ENCODE measurements at regions not wholly inside any gene's neighbourhood (a gene's known extent, or its start where the extent isn't known, plus 50 kb on each side); places are given as distances from the start of the nearest gene placed in this dataset.
"Not testable (repeated sequence)": the region's sequence is repeated elsewhere in the genome, so short reads cannot be mapped to it uniquely, and the experiment has no call there.

DNA sequence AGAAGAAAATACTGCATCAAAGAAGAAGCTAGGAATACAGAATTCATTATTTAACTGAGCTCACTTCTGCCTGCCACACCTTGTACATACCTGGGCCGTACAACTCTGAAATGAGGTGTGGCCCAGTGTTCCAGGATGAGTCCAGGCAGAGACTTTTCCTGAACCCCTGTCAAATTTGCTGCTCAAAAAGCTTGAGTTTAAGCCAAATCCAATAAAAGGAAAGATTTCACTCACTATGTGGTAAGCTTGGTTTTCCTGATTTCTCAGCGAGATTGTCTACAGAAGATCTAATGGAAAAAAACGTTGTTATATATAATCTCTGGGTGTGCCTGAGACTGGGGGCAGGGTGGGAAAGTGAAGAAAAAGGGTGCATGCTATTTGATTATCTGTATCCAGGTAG, 72.1 kb upstream of the EGFR start:
- no peak for DNase-seq
- H3K36me3 ChIP-seq = no peaks in the 10 kb centered on the region
- H3K9me3 ChIP-seq = no peaks in the 10 kb centered on the region
- H3K27me3 ChIP-seq = no peaks in the 10 kb centered on the region
- TF ChIP-seq, protein P1, sequence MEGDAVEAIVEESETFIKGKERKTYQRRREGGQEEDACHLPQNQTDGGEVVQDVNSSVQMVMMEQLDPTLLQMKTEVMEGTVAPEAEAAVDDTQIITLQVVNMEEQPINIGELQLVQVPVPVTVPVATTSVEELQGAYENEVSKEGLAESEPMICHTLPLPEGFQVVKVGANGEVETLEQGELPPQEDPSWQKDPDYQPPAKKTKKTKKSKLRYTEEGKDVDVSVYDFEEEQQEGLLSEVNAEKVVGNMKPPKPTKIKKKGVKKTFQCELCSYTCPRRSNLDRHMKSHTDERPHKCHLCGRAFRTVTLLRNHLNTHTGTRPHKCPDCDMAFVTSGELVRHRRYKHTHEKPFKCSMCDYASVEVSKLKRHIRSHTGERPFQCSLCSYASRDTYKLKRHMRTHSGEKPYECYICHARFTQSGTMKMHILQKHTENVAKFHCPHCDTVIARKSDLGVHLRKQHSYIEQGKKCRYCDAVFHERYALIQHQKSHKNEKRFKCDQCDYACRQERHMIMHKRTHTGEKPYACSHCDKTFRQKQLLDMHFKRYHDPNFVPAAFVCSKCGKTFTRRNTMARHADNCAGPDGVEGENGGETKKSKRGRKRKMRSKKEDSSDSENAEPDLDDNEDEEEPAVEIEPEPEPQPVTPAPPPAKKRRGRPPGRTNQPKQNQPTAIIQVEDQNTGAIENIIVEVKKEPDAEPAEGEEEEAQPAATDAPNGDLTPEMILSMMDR (IDR thresholded peaks at IDR 0.05; ENCODE audit: low read depth, low read length) = no peak
- no peak overlapping the region for H3K4me3 ChIP-seq (ENCODE audit: low read depth, low read length)
- no peaks in the 10 kb centered on the region for H3K4me1 ChIP-seq

DNA sequence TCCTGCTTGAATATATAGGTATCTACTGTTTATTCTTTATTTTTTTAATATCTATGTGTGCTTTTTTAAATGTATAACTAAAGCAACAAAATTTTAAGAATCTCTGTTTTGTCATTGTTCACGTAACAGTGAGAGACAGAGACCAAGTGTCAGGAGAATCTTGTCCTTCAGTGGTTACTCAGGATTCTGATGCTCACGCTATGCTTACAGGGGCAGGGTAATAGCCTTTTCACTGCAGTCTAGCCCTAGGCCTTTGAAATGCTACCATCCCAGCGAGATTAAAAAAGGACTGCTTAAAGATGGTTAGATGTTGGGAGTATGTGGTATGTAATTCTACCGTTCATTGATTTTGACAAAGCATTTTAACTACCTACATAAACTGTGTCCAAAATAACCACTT, 71.6 kb upstream of the EGFR start:
- Histone ChIP-seq H3K36me3 (no peaks in the 10 kb centered on the region), H3K4me1 (no peaks in the 10 kb centered on the region), H3K9me3 (no peaks in the 10 kb centered on the region), H3K4me3 (ENCODE audit: low read depth, low read length) (no peak overlapping the region), H3K27me3 (no peaks in the 10 kb centered on the region)
- TF ChIP-seq, protein P1 (IDR thresholded peaks at IDR 0.05; ENCODE audit: low read depth, low read length) = no peak
- no peak for DNase-seq

DNA sequence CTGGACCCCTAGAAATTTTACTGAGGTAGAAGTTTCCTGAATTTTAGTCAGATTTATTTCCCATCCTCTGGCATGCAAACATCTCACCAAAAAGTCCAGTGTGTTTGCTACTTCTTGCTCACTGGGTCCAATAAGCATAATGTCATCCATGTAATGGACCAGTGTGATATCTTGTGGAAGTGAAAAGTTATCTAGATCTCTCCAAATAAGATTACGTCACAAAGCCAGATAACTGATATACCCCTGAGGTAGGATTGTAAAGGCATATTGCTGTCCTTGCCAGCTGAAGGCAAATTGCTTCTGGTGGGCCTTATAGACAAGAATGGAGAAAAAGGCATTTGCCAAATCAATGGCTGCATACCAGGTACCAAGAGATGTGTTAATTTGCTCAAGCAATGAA, 69.3 kb upstream of the EGFR start:
- H3K9me3 ChIP-seq; H3K4me3 ChIP-seq (ENCODE audit: low read depth, low read length); H3K27me3 ChIP-seq; H3K36me3 ChIP-seq; DNase-seq; H3K4me1 ChIP-seq: not testable (repeated sequence)

DNA sequence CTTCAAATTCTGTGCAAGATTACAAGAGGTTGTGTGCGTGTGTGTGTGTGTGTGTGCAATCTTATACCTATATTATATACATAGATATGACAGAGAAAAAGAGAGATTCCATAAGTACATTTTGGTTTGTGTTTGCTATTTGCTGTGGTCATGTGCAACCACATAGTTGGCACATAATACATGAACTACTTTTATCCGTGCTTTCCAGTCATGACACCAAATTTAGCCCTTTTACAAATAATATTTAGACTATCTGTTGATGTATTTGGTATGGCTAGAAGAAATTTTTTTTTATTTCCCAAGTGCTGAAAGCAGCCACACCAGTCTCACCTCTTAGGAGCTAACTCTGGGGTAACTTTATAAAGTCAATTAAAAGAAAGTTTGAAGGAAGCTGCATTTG, 63.5 kb upstream of the EGFR start:
- TF ChIP-seq, protein P1 (IDR thresholded peaks at IDR 0.05; ENCODE audit: low read depth, low read length) = no peak
- Histone ChIP-seq H3K4me1 (no peaks in the 10 kb centered on the region), H3K27me3 (no peaks in the 10 kb centered on the region), H3K36me3 (no peaks in the 10 kb centered on the region), H3K9me3 (no peaks in the 10 kb centered on the region), H3K4me3 (ENCODE audit: low read depth, low read length) (no peak overlapping the region)
- no peak for DNase-seq

DNA sequence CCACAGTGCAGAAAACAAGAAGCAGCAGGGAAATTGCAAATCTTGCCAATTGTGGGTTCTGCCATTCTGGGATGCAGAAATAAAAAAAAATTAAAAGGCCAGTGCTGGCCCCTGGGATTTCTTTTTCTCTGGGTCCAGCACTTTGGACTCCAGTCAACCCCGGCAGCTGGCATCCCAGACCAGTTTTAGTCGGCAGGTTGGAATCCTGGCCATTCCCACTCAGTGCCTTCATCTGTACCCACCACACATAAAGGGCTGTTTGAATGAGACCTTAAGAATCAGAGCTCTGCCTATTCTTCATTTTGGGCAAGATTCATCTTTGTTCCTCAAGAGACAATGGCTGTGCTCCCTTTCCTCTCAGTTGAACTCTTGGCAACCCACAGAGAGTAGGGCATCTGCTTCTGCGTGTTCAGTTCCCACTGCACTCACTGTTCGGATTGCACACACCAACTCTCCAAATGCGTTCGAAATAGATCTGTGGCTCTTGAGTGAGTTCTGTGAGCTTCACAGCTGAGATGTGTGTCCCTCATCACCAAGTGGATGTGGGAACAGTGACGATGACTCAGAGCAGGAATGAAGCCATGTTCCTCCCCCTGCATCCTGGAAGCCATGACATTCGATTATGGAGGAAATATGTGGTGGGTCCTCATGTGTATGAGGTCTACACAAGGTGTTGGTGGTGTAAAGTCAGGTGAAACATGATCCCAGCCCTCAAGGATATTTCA, 63.0 kb upstream of the EGFR start:
- DNase-seq = no peak
- TF ChIP-seq, protein P1 (IDR thresholded peaks at IDR 0.05; ENCODE audit: low read depth, low read length) = no peak
- H3K4me1 ChIP-seq = no peaks in the 10 kb centered on the region; the same call in 1 of the 2 replicates
- H3K36me3 ChIP-seq = no peaks in the 10 kb centered on the region
- H3K4me3 ChIP-seq (ENCODE audit: low read depth, low read length) = no peak overlapping the region
- no peaks in the 10 kb centered on the region for H3K27me3 ChIP-seq
- no peaks in the 10 kb centered on the region for H3K9me3 ChIP-seq

DNA sequence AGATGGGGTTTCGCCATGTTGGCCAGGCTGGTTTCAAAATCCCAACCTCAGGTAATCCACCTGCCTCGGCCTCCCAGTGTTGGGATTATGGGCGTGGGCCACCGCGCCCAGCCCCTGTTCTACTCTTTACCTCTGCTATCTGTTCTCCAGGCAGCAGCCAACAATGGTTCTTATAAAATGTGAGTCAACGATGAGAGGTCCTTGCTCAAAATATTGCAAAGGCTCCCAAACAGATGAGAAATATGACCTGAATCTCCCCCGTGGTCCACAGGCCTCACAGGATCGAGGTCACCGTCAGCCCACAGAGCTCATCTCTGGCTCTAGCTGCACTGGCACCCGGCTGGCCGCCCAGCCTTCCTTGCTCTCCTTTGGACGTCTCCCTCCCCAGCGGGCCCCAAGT, 62.0 kb upstream of the EGFR start:
- Histone ChIP-seq H3K4me1 (no peaks in the 10 kb centered on the region; the same call in 1 of the 2 replicates), H3K36me3 (no peaks in the 10 kb centered on the region), H3K9me3 (no peaks in the 10 kb centered on the region), H3K27me3 (no peaks in the 10 kb centered on the region), H3K4me3 (ENCODE audit: low read depth, low read length) (no peak overlapping the region)
- DNase-seq = no peak
- TF ChIP-seq, protein P1 (IDR thresholded peaks at IDR 0.05; ENCODE audit: low read depth, low read length) = no peak
